ENCODE measurements at regions not wholly inside any gene's neighbourhood (a gene's known extent, or its start where the extent isn't known, plus 50 kb on each side); places are given as distances from the start of the nearest gene placed in this dataset.

DNA sequence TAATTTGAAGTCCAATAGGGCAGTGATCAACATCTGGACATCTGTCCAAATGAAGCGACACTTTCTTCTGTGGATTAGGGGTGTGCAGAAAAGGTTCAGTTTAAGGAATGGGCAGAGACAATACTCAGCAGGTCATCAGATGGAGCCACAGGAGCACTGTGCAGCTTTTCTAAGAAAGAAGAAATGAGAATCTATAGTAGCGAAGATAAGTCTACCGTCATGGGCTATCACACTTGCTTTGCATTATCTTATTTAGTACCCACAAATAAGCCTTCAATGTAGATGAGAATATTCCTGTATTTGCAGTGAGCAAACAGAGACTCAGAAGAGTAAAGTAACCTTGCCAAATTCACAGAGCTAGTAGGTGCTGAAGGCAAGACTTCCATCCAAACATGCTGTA lies 412.0 kb upstream of the GOT2 start:
- TF ChIP-seq CTCF (IDR thresholded peaks at IDR 0.05) (no peak), POLR2A (IDR thresholded peaks at IDR 0.05) (no peak)

Data from uterus (tissue), 2 donors.